ENCODE measurements at regions not wholly inside any gene's neighbourhood (a gene's known extent, or its start where the extent isn't known, plus 50 kb on each side); places are given as distances from the start of the nearest gene placed in this dataset.
A peak's percentile ranks its signal among the peaks of the same experiment; 100 is the strongest.

DNA sequence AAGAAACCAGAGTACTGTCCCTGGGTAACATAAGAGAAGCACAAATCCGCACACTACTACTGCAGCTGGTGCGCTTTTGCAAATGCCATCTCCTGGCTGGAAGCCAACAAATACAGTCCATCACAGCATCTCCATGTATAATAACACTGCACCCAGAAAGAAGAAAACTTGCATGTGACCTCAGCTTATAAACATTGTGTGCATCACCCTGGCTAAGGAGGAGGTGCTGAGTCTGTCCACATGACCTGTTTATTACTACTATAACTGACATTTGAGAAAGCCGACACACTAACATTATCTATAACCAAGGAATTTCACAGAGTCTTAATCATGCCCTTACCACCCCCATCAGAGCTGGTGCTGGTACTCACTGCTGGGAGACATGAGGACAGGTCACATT is 516.8 kb downstream of the CFAP47 start:
- DNase-seq, result no peak

GRCh38 chrX:36443007-36443406 is 523.5 kb downstream of the CFAP47 start:
- no peak for DNase-seq

DNA sequence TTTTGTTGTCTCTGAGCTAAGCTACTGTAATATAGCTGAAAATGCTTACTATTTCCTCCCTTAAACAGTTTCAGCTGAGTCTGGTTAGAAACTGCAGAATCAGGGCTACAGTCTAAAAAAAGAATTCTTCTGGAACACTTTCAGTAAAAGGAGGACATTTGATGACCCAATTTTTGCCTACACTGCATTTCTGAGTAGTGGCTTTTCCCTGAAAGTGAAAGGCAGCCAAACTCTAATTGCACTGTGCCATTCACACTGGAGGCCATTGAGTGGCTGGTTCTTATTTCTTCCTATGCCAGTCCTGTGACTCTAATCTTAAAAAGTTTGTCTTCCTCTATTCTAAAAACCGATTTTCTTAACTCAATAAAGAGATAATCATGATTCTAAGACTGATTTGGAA is 526.0 kb downstream of the CFAP47 start:
- DNase-seq, result peak; percentile 27

DNA sequence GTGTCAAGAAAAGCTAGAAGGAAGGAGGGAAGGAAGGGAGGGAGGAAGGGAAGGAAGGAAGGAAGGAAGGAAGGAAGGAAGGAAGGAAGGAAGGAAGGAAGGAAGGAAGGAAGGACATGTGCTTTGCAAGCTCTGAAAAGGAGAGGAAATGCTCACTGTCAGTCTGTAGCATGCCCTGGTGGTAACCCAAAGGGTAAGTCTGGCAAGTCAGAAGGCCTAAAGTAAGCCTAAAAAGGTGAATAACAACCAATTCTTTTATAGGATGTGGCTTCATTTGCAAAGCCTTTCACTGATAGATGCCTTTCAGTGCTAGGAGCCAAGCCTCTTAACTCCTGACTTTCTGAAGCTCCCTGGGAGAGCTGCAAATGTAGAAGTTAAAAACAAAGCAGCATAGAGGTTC is 542.6 kb downstream of the CFAP47 start:
- DNase-seq, result no peak

DNA sequence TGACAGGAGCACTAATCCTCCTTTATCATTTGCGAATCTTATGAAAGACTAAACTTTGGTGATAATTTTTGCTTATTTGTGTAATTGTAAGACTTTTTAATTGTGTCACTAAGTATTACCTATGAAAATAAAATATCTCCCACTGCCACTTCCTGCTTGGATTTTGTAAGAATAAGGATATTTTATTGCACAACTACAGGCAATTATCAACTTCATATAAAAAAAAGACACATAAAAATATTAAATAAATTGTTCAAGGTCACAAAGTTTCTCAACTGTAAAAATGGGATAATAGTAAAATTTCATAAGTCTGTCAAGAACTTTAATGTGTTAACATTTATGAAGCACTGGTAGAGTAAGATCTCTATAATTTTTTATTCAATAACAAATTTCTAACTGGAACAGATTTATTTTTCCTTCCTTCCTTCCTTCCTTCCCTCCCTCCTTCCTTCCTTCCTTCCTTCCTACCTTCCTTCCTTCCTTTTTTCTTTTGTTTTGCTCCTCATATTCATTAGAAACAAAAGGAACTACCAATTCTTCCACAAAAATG is 527.6 kb upstream of the FAM47C start:
- DNase-seq, result no peak

DNA sequence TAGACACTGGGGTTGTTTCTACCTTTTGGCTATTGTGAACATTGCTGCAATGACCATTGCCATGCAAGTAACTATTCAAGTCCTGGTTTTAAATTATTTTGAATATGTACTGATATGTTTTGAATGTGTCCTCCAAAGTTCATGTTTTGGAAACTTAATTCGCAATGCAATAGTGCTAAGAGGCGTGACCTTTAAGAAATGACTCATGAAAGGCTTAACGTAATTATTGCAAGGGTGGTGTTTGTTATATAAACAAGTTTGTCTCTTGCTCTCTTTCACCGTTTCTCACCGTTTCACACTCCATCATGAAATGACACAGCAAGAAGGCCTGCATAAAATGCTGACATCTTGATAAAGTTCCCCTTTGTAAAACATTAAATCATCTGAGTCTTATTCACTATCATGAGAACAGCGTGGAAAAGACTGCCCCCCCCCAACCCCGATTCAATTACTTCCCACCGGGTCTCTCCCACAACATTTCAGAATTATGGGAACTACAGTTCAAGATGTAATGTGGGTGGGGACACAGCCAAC is 506.9 kb upstream of the FAM47C start:
- DNase-seq, result no peak

DNA sequence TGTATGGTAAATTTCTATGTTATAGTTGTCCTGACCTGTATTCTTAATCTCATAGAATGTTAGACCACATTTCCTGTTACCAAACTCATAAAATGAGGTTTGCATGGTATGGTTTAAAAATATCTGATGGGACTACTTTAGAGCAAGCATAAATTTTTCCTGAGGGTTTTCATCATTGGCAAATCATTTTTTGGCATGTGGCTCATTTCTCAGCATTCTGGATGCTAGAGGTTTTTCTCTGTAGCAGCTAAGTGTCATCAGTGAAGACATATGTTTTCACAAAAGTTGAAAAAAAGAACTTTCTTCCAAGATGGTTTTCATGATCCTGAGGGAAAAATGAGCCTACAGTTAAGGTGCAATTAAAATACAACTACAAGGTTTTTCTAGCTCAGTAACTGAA is 503.5 kb upstream of the FAM47C start:
- no peak for DNase-seq

- no peak for DNase-seq
Measured at GRCh38 chrX:36508042-36508441, 500.1 kb upstream of the FAM47C start.

- DNase-seq, result no peak
Measured at GRCh38 chrX:36510736-36511135, 497.4 kb upstream of the FAM47C start.

DNA sequence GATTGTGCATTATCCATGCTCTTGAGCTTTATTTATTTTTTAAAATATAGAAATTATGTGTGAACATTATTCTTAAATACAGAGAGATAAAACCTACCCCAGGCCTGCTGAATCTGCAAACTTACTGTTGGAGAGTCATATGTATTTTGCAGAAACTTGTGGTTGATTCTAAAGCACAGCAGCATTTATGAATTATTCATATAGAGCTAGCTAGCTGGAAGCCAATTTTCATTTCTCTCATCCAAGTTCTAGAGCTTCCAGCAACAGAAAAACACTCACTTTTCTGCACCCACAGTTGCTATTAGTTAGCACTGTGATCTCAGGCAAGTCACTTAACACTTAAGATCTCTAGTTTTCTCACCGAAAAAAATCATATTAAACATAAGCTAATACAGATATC is 479.5 kb upstream of the FAM47C start:
- DNase-seq, result no peak

- DNase-seq, result no peak
Measured at GRCh38 chrX:36534900-36535299, 473.3 kb upstream of the FAM47C start.

DNA sequence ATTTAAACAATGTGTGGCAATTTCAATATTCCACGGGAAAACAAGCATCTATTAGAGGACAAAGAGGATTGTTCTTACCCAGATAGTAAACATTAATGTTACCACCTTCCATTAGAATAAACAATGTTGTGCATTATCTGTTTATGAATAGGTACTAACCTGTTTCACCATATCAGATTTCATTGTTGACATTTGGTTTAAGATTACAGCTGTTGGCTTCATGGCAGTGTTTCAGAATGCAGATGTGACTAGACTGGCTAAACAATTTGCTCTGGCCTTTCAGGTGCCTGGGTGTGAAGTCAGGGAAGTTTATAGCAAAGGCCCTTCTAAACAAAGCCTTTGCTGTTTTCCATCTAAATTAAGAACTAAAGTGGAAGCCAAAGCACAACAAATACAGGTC is 464.7 kb upstream of the FAM47C start:
- DNase-seq, result no peak

GRCh38 chrX:36562986-36563385 is 445.2 kb upstream of the FAM47C start:
- no peak for DNase-seq

GRCh38 chrX:36568946-36569345 is 439.2 kb upstream of the FAM47C start:
- no peak for DNase-seq

- no peak for DNase-seq
Measured at GRCh38 chrX:36573720-36574119, 434.4 kb upstream of the FAM47C start.

- DNase-seq, result no peak
Measured at GRCh38 chrX:36575670-36576069, 432.5 kb upstream of the FAM47C start.

DNA sequence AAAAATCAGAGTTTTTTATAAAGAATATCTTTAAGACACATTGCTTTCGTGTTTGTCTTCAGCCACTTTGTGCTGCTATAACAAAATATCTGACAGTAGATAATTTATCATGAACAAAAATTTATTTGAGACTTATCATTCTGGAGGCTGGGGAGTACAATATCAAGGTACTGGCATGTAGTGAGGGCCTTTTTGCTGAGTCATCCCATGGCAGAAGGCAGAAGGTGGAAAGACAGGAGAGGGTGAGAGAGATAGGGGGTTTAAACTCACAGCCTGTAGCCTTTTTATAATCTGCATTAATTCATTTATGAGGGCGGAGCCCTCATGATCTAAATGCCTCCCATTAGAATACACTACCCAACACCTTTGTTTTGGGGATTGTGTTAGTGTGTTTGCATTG is 431.2 kb upstream of the FAM47C start:
- no peak for DNase-seq

GRCh38 chrX:36581030-36581429 is 427.1 kb upstream of the FAM47C start:
- no peak for DNase-seq

GRCh38 chrX:36583674-36584073 is 424.5 kb upstream of the FAM47C start:
- no peak for DNase-seq

GRCh38 chrX:36609616-36610585 is 398.3 kb upstream of the FAM47C start:
- no peak for DNase-seq

- no peak for DNase-seq
Measured at GRCh38 chrX:36626898-36627297, 381.3 kb upstream of the FAM47C start.

GRCh38 chrX:36640232-36640631 is 367.9 kb upstream of the FAM47C start:
- no peak for DNase-seq

DNA sequence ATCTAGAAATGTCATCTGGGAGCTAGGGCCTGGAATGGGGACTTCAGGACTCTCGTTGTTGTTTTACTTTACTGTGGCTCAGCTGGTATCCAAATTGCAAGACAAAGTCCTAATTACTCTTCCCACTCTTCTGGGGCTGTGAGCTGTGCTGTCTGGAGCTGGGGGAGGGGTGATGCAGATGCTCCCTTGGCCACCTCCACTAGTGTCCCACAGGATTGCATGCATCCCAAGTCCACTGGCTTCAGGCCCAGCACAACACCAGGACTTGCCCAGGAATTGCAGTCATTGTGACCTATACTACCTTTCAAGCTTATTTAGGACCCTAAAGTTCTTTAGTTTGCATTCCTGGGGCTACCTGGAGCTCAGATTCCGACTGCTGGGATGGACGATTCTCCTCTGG is 366.1 kb upstream of the FAM47C start:
- no peak for DNase-seq

DNA sequence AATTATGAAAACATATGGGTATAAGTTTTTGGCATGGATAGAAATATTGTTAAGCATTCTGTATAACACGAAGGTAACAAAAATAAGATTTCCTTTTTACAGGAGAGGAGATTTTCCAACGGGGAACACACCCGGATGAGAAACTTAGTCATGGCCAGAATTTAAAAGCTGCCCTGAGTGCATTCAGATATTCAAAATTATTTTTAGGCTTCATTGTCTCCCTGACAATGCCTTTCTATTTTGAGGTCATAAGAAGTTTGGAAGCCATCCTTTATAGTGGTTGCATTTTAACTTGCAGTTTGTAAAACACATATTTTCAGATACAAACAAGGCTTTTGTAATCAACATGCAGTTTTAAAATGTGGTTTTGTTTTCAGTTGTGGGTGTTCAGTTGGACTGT is 357.5 kb upstream of the FAM47C start:
- DNase-seq, result no peak

Measured in RPMI8226 (cell line).